Activated T-cell treated with anti-CD3 and anti-CD28 coated beads, Interleukin-2, amount 50 U/mL, for 24 hours (primary cell): ENCODE measurements at regions not wholly inside any gene's neighbourhood (a gene's known extent, or its start where the extent isn't known, plus 50 kb on each side); places are given as distances from the start of the nearest gene placed in this dataset.

Source experiments
- DNase-seq: peaks from one replicate; pipeline ENCODE4 v3.0.0-alpha.2; 2020
- H3K27ac Mint-ChIP-seq: 2 replicates; pipeline ENCODE4 v1.8.0; 2020; ENCODE audit warnings: mild to moderate bottlenecking, mixed read lengths
- H3K27me3 Mint-ChIP-seq: 2 replicates; pipeline ENCODE4 v1.8.0; 2020; ENCODE audit warnings: mixed read lengths
- H3K36me3 Mint-ChIP-seq: 2 replicates; pipeline ENCODE4 v1.8.0; 2020; ENCODE audit warnings: low read depth, mixed read lengths
- H3K4me1 Mint-ChIP-seq: 2 replicates; pipeline ENCODE4 v1.8.0; 2020; ENCODE audit warnings: low read depth, mixed read lengths
- H3K4me3 Mint-ChIP-seq: 2 replicates; pipeline ENCODE4 v1.8.0; 2020; ENCODE audit warnings: mild to moderate bottlenecking, moderate library complexity, mixed read lengths
- H3K9me3 Mint-ChIP-seq: 2 replicates; pipeline ENCODE4 v1.8.0; 2020; ENCODE audit warnings: mixed read lengths

- Mint-ChIP-seq H3K27ac (no peak overlapping the region), H3K27me3 (no peaks in the 10 kb centered on the region), H3K4me3 (no peak overlapping the region), H3K36me3 (no peaks in the 10 kb centered on the region), H3K9me3 (no peaks in the 10 kb centered on the region), H3K4me1 (no peaks in the 10 kb centered on the region)
- no peak for DNase-seq
Observed at GRCh38 chr12:114784526-114784925, 100.6 kb upstream of the TBX3 start.

DNA sequence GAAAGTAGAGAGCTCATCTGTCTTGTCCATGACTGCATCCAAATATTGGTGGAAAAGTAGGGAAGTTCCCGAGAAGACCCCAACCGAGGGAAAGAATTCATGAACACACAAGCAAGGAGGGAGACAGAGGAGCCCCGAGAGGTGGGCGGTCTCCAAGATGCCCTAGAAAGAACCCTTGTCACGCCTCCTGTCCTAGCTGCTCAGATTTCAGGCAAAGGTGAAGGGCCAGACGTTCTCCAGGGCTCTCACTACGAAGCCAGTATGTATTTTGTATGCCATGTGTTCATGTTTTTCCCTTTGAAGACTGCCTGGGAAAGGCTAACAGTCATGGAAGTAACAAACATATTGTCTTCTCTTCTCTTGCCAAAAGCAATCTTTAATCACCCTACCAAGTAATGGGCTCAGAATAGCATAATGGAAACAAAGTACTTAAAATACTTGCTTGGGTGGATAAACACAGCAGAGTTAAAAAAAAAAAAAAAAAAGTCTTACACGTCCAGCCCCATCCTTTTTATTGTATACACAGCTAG lies 99.2 kb upstream of the TBX3 start:
- no peaks in the 10 kb centered on the region for H3K4me1 Mint-ChIP-seq
- H3K36me3 Mint-ChIP-seq, result no peaks in the 10 kb centered on the region
- no peak overlapping the region for H3K4me3 Mint-ChIP-seq
- no peak for DNase-seq
- no peaks in the 10 kb centered on the region for H3K27me3 Mint-ChIP-seq
- H3K9me3 Mint-ChIP-seq, result no peaks in the 10 kb centered on the region
- H3K27ac Mint-ChIP-seq, result no peak overlapping the region

DNA sequence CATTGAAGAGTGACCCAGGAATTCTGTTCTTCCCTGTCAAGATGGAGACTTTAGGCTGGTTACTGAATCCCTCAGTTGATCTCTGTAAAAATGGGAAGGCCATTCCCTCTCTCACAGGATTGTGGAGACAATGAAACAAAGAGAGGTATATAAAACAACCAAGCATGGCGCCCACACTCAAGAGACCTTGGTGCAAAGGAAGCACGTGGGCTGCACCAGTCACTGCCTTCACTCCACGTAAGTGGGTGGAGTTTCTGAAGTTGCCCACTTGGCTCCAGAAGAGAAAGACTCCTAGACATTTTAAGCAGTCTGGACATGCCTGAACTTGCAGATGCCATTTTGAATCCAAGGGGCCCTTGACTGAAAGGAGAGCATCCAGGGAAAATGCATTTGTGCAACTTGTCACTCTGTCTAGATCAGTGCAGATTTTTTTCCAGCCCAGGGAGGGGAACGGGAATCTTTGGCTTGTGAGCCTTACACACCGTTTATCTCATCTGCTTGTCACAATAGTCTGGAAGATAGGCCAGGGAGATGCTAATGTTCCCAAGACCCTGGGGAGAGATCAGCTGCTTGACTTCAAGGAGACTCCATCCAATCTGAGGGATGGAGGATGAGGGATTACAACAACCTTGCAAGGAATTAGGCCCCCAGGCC lies 96.9 kb upstream of the TBX3 start:
- Mint-ChIP-seq H3K27ac (no peak overlapping the region), H3K4me3 (no peak overlapping the region), H3K27me3 (no peaks in the 10 kb centered on the region), H3K4me1 (no peaks in the 10 kb centered on the region), H3K9me3 (no peaks in the 10 kb centered on the region), H3K36me3 (no peaks in the 10 kb centered on the region)
- DNase-seq, result no peak

DNA sequence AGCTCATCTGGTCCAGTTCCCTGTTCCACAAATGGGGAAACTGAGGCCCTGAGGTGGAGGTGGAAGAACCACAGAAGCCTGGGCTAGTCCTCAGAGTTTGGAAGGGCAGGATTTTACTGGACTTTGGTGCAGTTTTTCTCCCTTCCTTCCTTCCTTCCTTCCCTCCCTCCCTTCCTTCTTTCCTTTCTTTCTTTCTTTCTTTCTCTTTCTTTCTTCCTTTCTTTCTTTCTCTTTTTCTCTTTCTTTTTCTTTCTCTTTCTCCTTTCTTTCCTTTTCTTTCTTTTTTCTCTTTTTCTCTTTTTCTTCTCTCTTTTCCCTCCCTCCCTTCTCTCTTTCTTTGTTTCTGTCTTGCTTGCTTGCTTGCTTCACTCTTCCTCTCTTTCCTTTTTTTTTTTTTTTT lies 95.7 kb upstream of the TBX3 start:
- no peak overlapping the region for H3K4me3 Mint-ChIP-seq
- no peaks in the 10 kb centered on the region for H3K4me1 Mint-ChIP-seq
- DNase-seq, result no peak
- no peaks in the 10 kb centered on the region for H3K27me3 Mint-ChIP-seq
- H3K9me3 Mint-ChIP-seq, result no peaks in the 10 kb centered on the region
- no peak overlapping the region for H3K27ac Mint-ChIP-seq
- H3K36me3 Mint-ChIP-seq, result no peaks in the 10 kb centered on the region

DNA sequence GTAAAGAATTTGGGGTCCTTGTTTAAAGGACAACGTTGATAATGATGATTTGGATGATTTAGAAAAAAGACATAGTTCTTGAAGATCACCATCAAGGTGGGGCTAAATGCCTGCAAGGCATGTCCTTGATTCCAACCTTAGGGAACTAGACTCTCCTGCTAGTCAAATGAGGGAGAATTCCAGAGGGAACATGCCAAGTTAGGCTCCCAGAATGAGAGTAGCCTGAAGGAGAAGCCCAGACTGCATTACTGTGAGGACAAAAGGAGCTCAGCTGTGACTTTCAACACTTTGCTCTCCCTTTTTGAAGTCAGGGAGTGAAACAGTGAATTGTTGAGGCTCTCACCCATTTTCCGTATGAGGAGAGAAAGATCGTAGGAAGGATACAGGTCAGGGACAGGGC lies 95.2 kb upstream of the TBX3 start:
- Mint-ChIP-seq H3K4me3 (no peak overlapping the region), H3K27ac (no peak overlapping the region), H3K4me1 (no peaks in the 10 kb centered on the region), H3K27me3 (no peaks in the 10 kb centered on the region), H3K36me3 (no peaks in the 10 kb centered on the region), H3K9me3 (no peaks in the 10 kb centered on the region)
- DNase-seq, result no peak

GRCh38 chr12:114776731-114777442 lies 92.9 kb upstream of the TBX3 start:
- no peaks in the 10 kb centered on the region for H3K36me3 Mint-ChIP-seq
- no peaks in the 10 kb centered on the region for H3K4me1 Mint-ChIP-seq
- H3K27me3 Mint-ChIP-seq, result no peaks in the 10 kb centered on the region
- no peak overlapping the region for H3K27ac Mint-ChIP-seq
- H3K4me3 Mint-ChIP-seq, result no peak overlapping the region
- DNase-seq, result no peak
- H3K9me3 Mint-ChIP-seq, result no peaks in the 10 kb centered on the region

DNA sequence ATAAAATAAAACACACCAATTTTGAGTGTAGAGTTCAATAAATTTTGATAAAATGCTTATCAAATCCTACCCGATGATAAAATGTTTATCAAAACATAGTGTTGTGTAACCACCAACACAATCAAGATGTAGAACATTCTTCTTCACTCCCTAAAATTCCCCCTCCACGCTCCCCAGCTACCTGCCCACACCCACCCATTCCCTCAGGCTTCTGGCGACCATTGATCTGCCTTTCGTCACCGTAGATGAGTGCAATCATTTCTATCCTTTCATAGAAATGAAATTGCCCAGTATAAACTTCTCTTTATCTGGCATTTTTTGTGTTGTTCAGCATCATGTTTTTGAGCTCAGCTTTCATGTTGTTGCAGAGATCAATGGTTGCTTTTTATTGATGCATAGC lies 90.7 kb upstream of the TBX3 start:
- DNase-seq, result no peak
- Mint-ChIP-seq H3K4me1 (no peaks in the 10 kb centered on the region), H3K27ac (no peak overlapping the region)

GRCh38 chr12:114774197-114774596 lies 90.2 kb upstream of the TBX3 start:
- no peaks in the 10 kb centered on the region for H3K36me3 Mint-ChIP-seq
- H3K4me1 Mint-ChIP-seq, result no peaks in the 10 kb centered on the region
- H3K27ac Mint-ChIP-seq, result no peak overlapping the region
- no peaks in the 10 kb centered on the region for H3K27me3 Mint-ChIP-seq
- no peaks in the 10 kb centered on the region for H3K9me3 Mint-ChIP-seq
- no peak overlapping the region for H3K4me3 Mint-ChIP-seq
- DNase-seq, result no peak

More for the DNA sequence above, 90.7 kb upstream of the TBX3 start:
- no peaks in the 10 kb centered on the region for H3K9me3 Mint-ChIP-seq
- H3K27me3 Mint-ChIP-seq, result no peaks in the 10 kb centered on the region
- no peaks in the 10 kb centered on the region for H3K36me3 Mint-ChIP-seq
- no peak overlapping the region for H3K4me3 Mint-ChIP-seq

GRCh38 chr12:114770323-114770722 lies 86.3 kb upstream of the TBX3 start:
- Mint-ChIP-seq H3K9me3 (peaks cover 2% of the 10 kb centered on the region), H3K4me1 (no peaks in the 10 kb centered on the region), H3K27me3 (no peaks in the 10 kb centered on the region), H3K4me3 (no peak overlapping the region), H3K27ac (no peak overlapping the region), H3K36me3 (no peaks in the 10 kb centered on the region)
- DNase-seq, result no peak

DNA sequence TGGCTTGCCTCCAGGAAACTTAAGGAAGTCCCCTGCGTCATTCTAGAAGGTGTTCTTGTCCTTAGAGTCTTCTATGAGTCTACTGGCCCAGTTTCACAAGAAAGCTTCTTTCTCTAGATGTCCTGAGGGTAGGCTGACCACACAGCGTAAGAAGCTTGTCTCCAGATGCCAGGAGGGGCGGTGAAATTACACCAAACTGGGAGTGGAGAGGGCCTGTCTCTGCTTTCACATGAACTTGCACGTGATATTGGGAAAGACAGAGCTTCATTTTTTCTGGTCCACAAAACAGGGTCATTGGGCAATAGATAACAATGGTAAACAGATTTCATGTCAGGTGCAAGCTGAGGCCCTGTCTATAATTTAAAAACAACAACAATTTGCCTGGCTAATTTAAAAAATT lies 85.7 kb upstream of the TBX3 start:
- Mint-ChIP-seq H3K27ac (no peak overlapping the region), H3K4me3 (no peak overlapping the region), H3K27me3 (peaks cover under 1% of the 10 kb centered on the region), H3K4me1 (no peaks in the 10 kb centered on the region), H3K9me3 (peaks cover 2% of the 10 kb centered on the region), H3K36me3 (no peaks in the 10 kb centered on the region)
- DNase-seq, result no peak

DNA sequence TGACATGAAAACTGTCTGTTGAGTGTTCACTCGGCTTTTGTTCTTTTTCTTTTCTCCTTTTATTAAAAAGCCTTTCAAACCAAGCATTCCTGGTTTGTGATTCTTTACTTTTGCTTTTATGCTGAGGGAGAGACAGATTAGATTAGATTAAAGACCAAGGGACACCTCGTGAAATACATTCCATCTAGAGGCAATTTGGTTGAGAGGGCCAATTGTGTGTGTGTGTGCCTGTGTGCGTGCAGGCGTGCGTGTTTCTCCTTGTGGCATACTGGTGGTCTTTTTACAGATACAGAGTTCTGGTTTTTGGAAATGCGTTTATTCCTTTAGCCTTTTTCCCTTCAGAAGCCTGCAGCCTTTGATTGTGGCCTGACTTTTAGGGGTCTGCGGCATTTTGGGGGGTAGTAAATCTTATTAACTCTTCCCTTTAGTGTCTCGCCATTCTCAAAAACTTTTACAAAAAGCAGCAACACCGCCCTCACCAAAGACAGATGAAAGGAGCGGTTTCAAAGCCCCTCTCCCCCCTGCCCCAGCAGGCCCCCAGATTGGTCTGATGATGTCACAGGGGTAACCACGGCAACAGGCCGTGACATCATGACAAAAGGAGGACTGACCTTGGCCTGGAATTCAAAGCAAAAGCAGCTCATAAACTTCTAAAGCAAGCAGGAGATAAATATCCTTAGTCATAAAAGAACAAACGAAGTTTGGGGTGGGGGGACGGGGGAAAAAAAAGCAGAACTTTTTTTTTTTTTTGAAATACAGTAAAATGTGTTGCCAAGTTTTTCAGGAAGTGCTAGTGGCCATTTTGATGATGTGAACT lies 84.1 kb upstream of the TBX3 start:
- H3K9me3 Mint-ChIP-seq, result peaks cover 2% of the 10 kb centered on the region
- H3K27me3 Mint-ChIP-seq, result peaks cover 3% of the 10 kb centered on the region
- no peak overlapping the region for H3K4me3 Mint-ChIP-seq
- H3K27ac Mint-ChIP-seq, result no peak overlapping the region
- no peaks in the 10 kb centered on the region for H3K36me3 Mint-ChIP-seq
- DNase-seq, result no peak
- no peaks in the 10 kb centered on the region for H3K4me1 Mint-ChIP-seq

GRCh38 chr12:114767084-114767760 lies 83.2 kb upstream of the TBX3 start:
- DNase-seq, result no peak
- Mint-ChIP-seq H3K4me3 (no peak overlapping the region), H3K9me3 (peaks cover 2% of the 10 kb centered on the region), H3K27ac (no peak overlapping the region), H3K4me1 (no peaks in the 10 kb centered on the region), H3K27me3 (peaks cover 3% of the 10 kb centered on the region), H3K36me3 (no peaks in the 10 kb centered on the region)

DNA sequence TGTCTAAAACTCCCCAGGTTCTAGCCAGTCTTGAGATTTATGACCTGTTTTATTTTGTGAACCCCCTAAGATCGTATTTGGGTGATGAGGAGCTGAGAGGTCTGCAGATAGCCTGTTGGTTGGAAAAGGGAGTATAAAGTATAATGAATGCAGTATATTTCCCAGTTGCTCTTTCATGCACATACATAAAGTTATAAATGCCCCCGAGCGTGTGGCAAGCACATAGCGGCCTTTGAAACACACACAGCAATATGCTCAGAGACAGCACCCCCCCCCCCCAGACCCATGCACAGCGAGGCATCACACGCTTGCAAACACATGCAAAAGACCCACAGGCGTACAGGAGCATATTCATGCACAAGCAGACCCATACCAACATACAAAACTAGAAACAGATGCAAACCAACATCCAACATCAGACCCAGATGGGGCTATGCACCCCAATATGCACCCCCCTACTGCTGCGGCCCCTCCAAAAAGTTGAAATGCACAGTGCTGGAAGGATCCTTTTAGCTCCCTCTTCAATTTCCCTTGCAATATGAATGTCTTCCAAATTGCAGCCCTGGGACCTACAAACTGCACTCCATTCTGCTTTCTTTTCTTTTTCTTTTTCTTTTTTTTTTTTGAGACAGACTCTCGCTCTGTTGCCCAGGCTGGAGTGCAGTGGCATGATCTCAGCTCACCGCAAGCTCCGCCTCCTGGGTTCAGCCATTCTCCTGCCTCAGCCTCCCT lies 82.2 kb upstream of the TBX3 start:
- Mint-ChIP-seq H3K36me3 (no peaks in the 10 kb centered on the region), H3K27ac (no peak overlapping the region), H3K4me1 (no peaks in the 10 kb centered on the region), H3K9me3 (peaks cover 2% of the 10 kb centered on the region), H3K4me3 (no peak overlapping the region), H3K27me3 (peaks cover 3% of the 10 kb centered on the region)
- DNase-seq, result no peak

DNA sequence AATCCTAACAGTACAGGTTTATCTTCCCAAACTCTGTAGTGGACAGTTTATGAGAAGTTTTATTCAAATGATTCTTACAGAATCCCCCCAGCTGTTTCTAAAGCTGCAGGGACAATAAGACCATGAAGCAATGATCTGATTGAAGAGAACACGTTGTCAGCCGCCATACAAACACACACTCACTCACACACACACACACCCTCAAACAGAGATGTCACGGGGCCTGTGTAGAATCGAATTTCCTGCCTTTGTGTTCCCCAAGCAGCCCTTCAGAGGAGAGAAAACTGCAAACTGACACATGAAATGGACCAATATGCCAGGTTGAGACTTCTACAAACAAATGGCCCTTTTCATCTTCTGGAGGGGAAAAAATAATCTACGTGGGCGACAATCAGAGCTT lies 80.5 kb upstream of the TBX3 start:
- peaks cover 2% of the 10 kb centered on the region for H3K9me3 Mint-ChIP-seq
- H3K36me3 Mint-ChIP-seq, result no peaks in the 10 kb centered on the region
- no peak overlapping the region for H3K4me3 Mint-ChIP-seq
- H3K27me3 Mint-ChIP-seq, result peaks cover 3% of the 10 kb centered on the region
- no peaks in the 10 kb centered on the region for H3K4me1 Mint-ChIP-seq
- no peak overlapping the region for H3K27ac Mint-ChIP-seq
- DNase-seq, result no peak
